HepG2 (cell line): ENCODE measurements at regions not wholly inside any gene's neighbourhood (a gene's known extent, or its start where the extent isn't known, plus 50 kb on each side); places are given as distances from the start of the nearest gene placed in this dataset.

Experiments
- CEBPB ChIP-seq: IDR thresholded peaks from 2 replicates; pipeline ENCODE4 v1.6.1; 2011; ENCODE audit warnings: low read depth, low read length, improper control_type of control experiment, borderline replicate concordance
- ESRRA ChIP-seq: sonication (generic); formaldehyde crosslinking; IDR thresholded peaks from 2 replicates; pipeline ENCODE4 v1.5.1; 2020; ENCODE audit warnings: mild to moderate bottlenecking, low read depth, missing genetic modification reagents
- GABPA ChIP-seq, 2 experiments: IDR thresholded peaks; 2 replicates each; pipeline ENCODE4 v1.6.1; 2011 to 2016; ENCODE audit warnings: low read depth in 2 of 2, low read length in 1 of 2, missing biosample characterization in 1 of 2, missing genetic modification characterization in 1 of 2
- HMG20B ChIP-seq: conservative IDR thresholded peaks from 2 replicates; pipeline ENCODE4 v1.6.1; 2016; ENCODE audit warnings: missing genetic modification reagents, missing compliant biosample characterization
- IRF2 ChIP-seq: IDR thresholded peaks from 2 replicates; pipeline ENCODE4 v1.6.1; 2018; ENCODE audit warnings: missing genetic modification reagents, missing compliant biosample characterization
- POLR2A ChIP-seq, 2 experiments: IDR thresholded peaks; 2 replicates each; pipeline ENCODE4 v1.6.1; 2011; ENCODE audit warnings: low read depth in 2 of 2, low read length in 2 of 2, mild to moderate bottlenecking in 1 of 2, moderate library complexity in 1 of 2; ENCODE audit not compliant: insufficient read depth in 1 of 2
- RXRA ChIP-seq: sonication (generic); formaldehyde crosslinking; IDR thresholded peaks from 2 replicates; pipeline ENCODE4 v1.5.1; 2020; ENCODE audit warnings: missing genetic modification reagents
- SNRNP70 ChIP-seq: fragments of 200-400 bp; formaldehyde crosslinking; IDR thresholded peaks from 2 replicates; pipeline ENCODE4 v1.6.1; 2017; ENCODE audit warnings: mild to moderate bottlenecking, low read depth, low read length, moderate library complexity
- TEAD3 ChIP-seq: optimal IDR thresholded peaks from 2 replicates; pipeline ENCODE3; 2016; ENCODE audit warnings: borderline replicate concordance
- ZNF512 ChIP-seq: sonication (generic); formaldehyde crosslinking; IDR thresholded peaks from 2 replicates; pipeline ENCODE4 v1.4.0; 2020; ENCODE audit warnings: mild to moderate bottlenecking, missing genetic modification reagents
- TF ChIP-seq, protein P1 (sequence below): sonication (generic); formaldehyde crosslinking; IDR thresholded peaks from 2 replicates; pipeline ENCODE4 v1.5.0; 2020; ENCODE audit warnings: mild to moderate bottlenecking, missing genetic modification reagents, moderate library complexity
- TF ChIP-seq, protein P2 (sequence below), 2 experiments: IDR thresholded peaks; 2 replicates each; pipeline ENCODE4 v1.6.1; 2011 to 2012; ENCODE audit warnings: low read length in 2 of 2, borderline replicate concordance in 1 of 2, low read depth in 1 of 2, mild to moderate bottlenecking in 1 of 2, moderate library complexity in 1 of 2

DNA sequence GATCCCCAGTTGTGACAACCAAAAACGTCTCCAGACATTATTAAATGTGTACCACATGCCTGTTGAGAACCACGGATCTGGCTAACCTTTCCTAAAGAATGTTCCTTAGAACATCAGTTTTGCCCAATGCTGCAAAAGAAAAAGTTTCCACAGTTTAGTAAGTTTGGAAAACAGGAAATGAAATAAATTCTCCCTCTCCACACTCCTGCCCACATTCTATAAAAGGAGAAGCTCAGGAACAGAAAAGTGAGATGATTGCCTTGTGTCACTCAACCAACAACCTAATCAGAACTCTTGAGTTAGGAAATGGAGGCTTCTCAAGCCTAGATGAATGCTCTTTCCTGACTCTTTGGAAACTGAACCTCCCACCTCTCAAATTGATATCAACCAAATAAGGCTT lies 56.1 kb upstream of the NFE2L2 start:
- TF ChIP-seq, protein P1, sequence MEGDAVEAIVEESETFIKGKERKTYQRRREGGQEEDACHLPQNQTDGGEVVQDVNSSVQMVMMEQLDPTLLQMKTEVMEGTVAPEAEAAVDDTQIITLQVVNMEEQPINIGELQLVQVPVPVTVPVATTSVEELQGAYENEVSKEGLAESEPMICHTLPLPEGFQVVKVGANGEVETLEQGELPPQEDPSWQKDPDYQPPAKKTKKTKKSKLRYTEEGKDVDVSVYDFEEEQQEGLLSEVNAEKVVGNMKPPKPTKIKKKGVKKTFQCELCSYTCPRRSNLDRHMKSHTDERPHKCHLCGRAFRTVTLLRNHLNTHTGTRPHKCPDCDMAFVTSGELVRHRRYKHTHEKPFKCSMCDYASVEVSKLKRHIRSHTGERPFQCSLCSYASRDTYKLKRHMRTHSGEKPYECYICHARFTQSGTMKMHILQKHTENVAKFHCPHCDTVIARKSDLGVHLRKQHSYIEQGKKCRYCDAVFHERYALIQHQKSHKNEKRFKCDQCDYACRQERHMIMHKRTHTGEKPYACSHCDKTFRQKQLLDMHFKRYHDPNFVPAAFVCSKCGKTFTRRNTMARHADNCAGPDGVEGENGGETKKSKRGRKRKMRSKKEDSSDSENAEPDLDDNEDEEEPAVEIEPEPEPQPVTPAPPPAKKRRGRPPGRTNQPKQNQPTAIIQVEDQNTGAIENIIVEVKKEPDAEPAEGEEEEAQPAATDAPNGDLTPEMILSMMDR = no peak
- TF ChIP-seq IRF2 (CRISPR knock-in tag) (no peak), GABPA (IDR thresholded peaks at IDR 0.05; ENCODE audit: low read depth, low read length) (no peak), GABPA (CRISPR knock-in tag; IDR thresholded peaks at IDR 0.05; ENCODE audit: low read depth) (no peak), TEAD3 (CRISPR knock-in tag) (no peak), HMG20B (CRISPR knock-in tag) (no peak), ESRRA (CRISPR knock-in tag) (no peak), CEBPB (no peak), RXRA (CRISPR knock-in tag) (no peak), ZNF512 (no peak), SNRNP70 (no peak), POLR2A (IDR thresholded peaks at IDR 0.05; ENCODE audit: insufficient read depth in 1 of 2, low read depth in 2 of 2, low read length in 2 of 2) (no peak)
- TF ChIP-seq, protein P2, sequence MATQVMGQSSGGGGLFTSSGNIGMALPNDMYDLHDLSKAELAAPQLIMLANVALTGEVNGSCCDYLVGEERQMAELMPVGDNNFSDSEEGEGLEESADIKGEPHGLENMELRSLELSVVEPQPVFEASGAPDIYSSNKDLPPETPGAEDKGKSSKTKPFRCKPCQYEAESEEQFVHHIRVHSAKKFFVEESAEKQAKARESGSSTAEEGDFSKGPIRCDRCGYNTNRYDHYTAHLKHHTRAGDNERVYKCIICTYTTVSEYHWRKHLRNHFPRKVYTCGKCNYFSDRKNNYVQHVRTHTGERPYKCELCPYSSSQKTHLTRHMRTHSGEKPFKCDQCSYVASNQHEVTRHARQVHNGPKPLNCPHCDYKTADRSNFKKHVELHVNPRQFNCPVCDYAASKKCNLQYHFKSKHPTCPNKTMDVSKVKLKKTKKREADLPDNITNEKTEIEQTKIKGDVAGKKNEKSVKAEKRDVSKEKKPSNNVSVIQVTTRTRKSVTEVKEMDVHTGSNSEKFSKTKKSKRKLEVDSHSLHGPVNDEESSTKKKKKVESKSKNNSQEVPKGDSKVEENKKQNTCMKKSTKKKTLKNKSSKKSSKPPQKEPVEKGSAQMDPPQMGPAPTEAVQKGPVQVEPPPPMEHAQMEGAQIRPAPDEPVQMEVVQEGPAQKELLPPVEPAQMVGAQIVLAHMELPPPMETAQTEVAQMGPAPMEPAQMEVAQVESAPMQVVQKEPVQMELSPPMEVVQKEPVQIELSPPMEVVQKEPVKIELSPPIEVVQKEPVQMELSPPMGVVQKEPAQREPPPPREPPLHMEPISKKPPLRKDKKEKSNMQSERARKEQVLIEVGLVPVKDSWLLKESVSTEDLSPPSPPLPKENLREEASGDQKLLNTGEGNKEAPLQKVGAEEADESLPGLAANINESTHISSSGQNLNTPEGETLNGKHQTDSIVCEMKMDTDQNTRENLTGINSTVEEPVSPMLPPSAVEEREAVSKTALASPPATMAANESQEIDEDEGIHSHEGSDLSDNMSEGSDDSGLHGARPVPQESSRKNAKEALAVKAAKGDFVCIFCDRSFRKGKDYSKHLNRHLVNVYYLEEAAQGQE (IDR thresholded peaks at IDR 0.05; ENCODE audit: borderline replicate concordance in 1 of 2, low read depth in 1 of 2, low read length in 2 of 2) = no peak
